ENCODE measurements at regions not wholly inside any gene's neighbourhood (a gene's known extent, or its start where the extent isn't known, plus 50 kb on each side); places are given as distances from the start of the nearest gene placed in this dataset.
A peak's percentile ranks its signal among the peaks of the same experiment; 100 is the strongest.

- peak; percentile 64 for DNase-seq (ENCODE audit: low read depth)
- no peak overlapping the region for H3K4me3 ChIP-seq (ENCODE audit: low read depth, low read length)
- no peak for TF ChIP-seq CTCF (conservative IDR thresholded peaks at IDR 0.05; ENCODE audit: low read depth, low read length)
These were observed 75.1 kb upstream of the B3GAT2 start for GRCh38 chr6:71031912-71032311.

- no peak for TF ChIP-seq CTCF (conservative IDR thresholded peaks at IDR 0.05; ENCODE audit: low read depth, low read length)
- no peak overlapping the region for H3K4me3 ChIP-seq (ENCODE audit: low read depth, low read length)
- DNase-seq (ENCODE audit: low read depth), result no peak
These were observed 76.3 kb upstream of the B3GAT2 start for GRCh38 chr6:71033171-71033570.

GRCh38 chr6:71033890-71034289 lies 77.0 kb upstream of the B3GAT2 start:
- DNase-seq (ENCODE audit: low read depth), result no peak
- H3K4me3 ChIP-seq (ENCODE audit: low read depth, low read length), result no peak overlapping the region
- TF ChIP-seq CTCF (conservative IDR thresholded peaks at IDR 0.05; ENCODE audit: low read depth, low read length), result no peak

GRCh38 chr6:71034563-71035345 lies 77.9 kb upstream of the B3GAT2 start:
- no peak overlapping the region for H3K4me3 ChIP-seq (ENCODE audit: low read depth, low read length)
- TF ChIP-seq CTCF (conservative IDR thresholded peaks at IDR 0.05; ENCODE audit: low read depth, low read length), result no peak
- no peak for DNase-seq (ENCODE audit: low read depth)

- TF ChIP-seq CTCF (conservative IDR thresholded peaks at IDR 0.05; ENCODE audit: low read depth, low read length), result no peak
- no peak overlapping the region for H3K4me3 ChIP-seq (ENCODE audit: low read depth, low read length)
- DNase-seq (ENCODE audit: low read depth), result peak; percentile 42
These were observed 79.0 kb upstream of the B3GAT2 start for GRCh38 chr6:71035871-71036270.

GRCh38 chr6:71038711-71039344 lies 82.0 kb upstream of the B3GAT2 start:
- H3K4me3 ChIP-seq (ENCODE audit: low read depth, low read length), result no peak overlapping the region
- DNase-seq (ENCODE audit: low read depth), result no peak
- no peak for TF ChIP-seq CTCF (conservative IDR thresholded peaks at IDR 0.05; ENCODE audit: low read depth, low read length)

- no peak for TF ChIP-seq CTCF (conservative IDR thresholded peaks at IDR 0.05; ENCODE audit: low read depth, low read length)
- H3K4me3 ChIP-seq (ENCODE audit: low read depth, low read length), result no peak overlapping the region
- no peak for DNase-seq (ENCODE audit: low read depth)
These were observed 83.2 kb upstream of the B3GAT2 start for GRCh38 chr6:71040043-71040442.

Measured in choroid plexus epithelial cell (primary cell).